ENCODE measurements at regions not wholly inside any gene's neighbourhood (a gene's known extent, or its start where the extent isn't known, plus 50 kb on each side); places are given as distances from the start of the nearest gene placed in this dataset.

- no peak overlapping the region for H2BK20ac ChIP-seq (ENCODE audit: low read depth, low read length)
- H2BK15ac ChIP-seq (ENCODE audit: low read depth, low read length) = no peak overlapping the region
- peaks cover 14% of the 10 kb centered on the region for H3K9me3 ChIP-seq (ENCODE audit: control insufficient read depth, insufficient read depth, low read length)
- no peak overlapping the region for H3K4me2 ChIP-seq (ENCODE audit: low read depth, low read length)
- H3K9ac ChIP-seq (ENCODE audit: low read depth, low read length) = no peak overlapping the region
- H3K4me3 ChIP-seq (ENCODE audit: insufficient read depth, low read depth, low read length) = no peak overlapping the region
- ATAC-seq (ENCODE audit: low read depth) (no peak), DNase-seq (no peak)
- no peak overlapping the region for H2BK5ac ChIP-seq (ENCODE audit: low read depth, low read length, poor library complexity, severe bottlenecking)
- H3K79me1 ChIP-seq (ENCODE audit: low read depth in 1 of 2, low read length in 2 of 2) = no peaks in the 10 kb centered on the region
- in situ Hi-C loops (cut with MboI; ENCODE audit: low sequenced_read_pairs) = no loop called here
- H4K8ac ChIP-seq (ENCODE audit: low read depth in 2 of 2, low read length in 2 of 2) = no peak overlapping the region
- H3K23ac ChIP-seq (ENCODE audit: low read depth, low read length) = no peak overlapping the region
- H3K27me3 ChIP-seq (ENCODE audit: control insufficient read depth, insufficient read depth, low read length) = no peaks in the 10 kb centered on the region
- H4K91ac ChIP-seq (ENCODE audit: insufficient read depth, low read depth, low read length) = no peak overlapping the region
- no peaks in the 10 kb centered on the region for H4K20me1 ChIP-seq (ENCODE audit: insufficient read depth, low read length)
- H2AFZ ChIP-seq (replicated peaks; ENCODE audit: low read length, poor library complexity) = no peak overlapping the region
- no peak overlapping the region for H3K27ac ChIP-seq (ENCODE audit: insufficient read depth, low read length)
- H4K5ac ChIP-seq (ENCODE audit: low read depth, low read length) = no peak overlapping the region
- no peak overlapping the region for H2BK120ac ChIP-seq (ENCODE audit: low read depth, low read length)
- no peak overlapping the region for H2AK9ac ChIP-seq (replicated peaks; ENCODE audit: low read depth, low read length, poor library complexity)
- CTCF ChIA-PET = no interaction called here
- no peaks in the 10 kb centered on the region for H3K36me3 ChIP-seq (ENCODE audit: control insufficient read depth, insufficient read depth, low read length)
- no peak overlapping the region for H3K56ac ChIP-seq (ENCODE audit: extremely low read depth, insufficient read depth, low read length)
- no CpG with 5 or more reads among the region's 1 CpG for WGBS, 2 experiments (ENCODE audit: extremely low coverage in 2 of 2, insufficient read length in 1 of 2)
- intact Hi-C loops (cut with micrococcal nuclease) = no loop called here
- POLR2A ChIA-PET (ENCODE audit: unreplicated experiment) = no interaction called here
- TF ChIP-seq MAFK (IDR thresholded peaks at IDR 0.05; ENCODE audit: low read depth, low read length) = no peak
- no peak for TF ChIP-seq USF2 (IDR thresholded peaks at IDR 0.05; ENCODE audit: low read depth, low read length)
- TF ChIP-seq BHLHE40 (IDR thresholded peaks at IDR 0.05; ENCODE audit: low read depth, low read length) = no peak
- no peak for TF ChIP-seq POLR2A (IDR thresholded peaks at IDR 0.05; ENCODE audit: low read depth, low read length)
- no peak for TF ChIP-seq FOS (IDR thresholded peaks at IDR 0.05; ENCODE audit: low read depth, low read length)
- TF ChIP-seq MAZ (IDR thresholded peaks at IDR 0.05; ENCODE audit: borderline replicate concordance, low read depth, low read length) = no peak
- TF ChIP-seq RAD21 (IDR thresholded peaks at IDR 0.05; ENCODE audit: low read length) = no peak
- no peak for TF ChIP-seq SMC3 (IDR thresholded peaks at IDR 0.05; ENCODE audit: low read depth, low read length)
- no peak for TF ChIP-seq NFE2L2 (IDR thresholded peaks at IDR 0.05; ENCODE audit: low read depth, low read length)
- no peak for TF ChIP-seq MXI1 (IDR thresholded peaks at IDR 0.05; ENCODE audit: borderline replicate concordance, low read depth, low read length)
- TF ChIP-seq RCOR1 (IDR thresholded peaks at IDR 0.05; ENCODE audit: insufficient replicate concordance, low read length) = no peak
- TF ChIP-seq CEBPB (IDR thresholded peaks at IDR 0.05; ENCODE audit: low read depth, low read length) = no peak
- no peak for TF ChIP-seq RFX5 (IDR thresholded peaks at IDR 0.05; ENCODE audit: low read depth, low read length)
- no peak for TF ChIP-seq CHD1 (IDR thresholded peaks at IDR 0.05; ENCODE audit: low read depth, low read length)
- no peak overlapping the region for H2AK5ac ChIP-seq (ENCODE audit: low read depth, low read length)
- H3K14ac ChIP-seq (replicated peaks; ENCODE audit: low read depth, low read length) = no peak overlapping the region
- H3K4me1 ChIP-seq (ENCODE audit: control insufficient read depth, insufficient read depth, low read length) = no peaks in the 10 kb centered on the region
- no peak overlapping the region for H3K4ac ChIP-seq (ENCODE audit: low read depth, low read length)
- no peak overlapping the region for H3K18ac ChIP-seq (ENCODE audit: low read depth, low read length)
- no peaks in the 10 kb centered on the region for H3K9me1 ChIP-seq (ENCODE audit: insufficient read depth, low read length)
- BruUV-seq (replicated peaks) = no TSS peak
- dilution Hi-C loops (cut with HindIII; ENCODE audit: low sequenced_read_pairs, unreplicated experiment) = no loop called here
Measured at GRCh38 chr17:33528846-33529245, 235.8 kb upstream of the ASIC2 start.

Data from IMR-90 (cell line).